ENCODE measurements at regions not wholly inside any gene's neighbourhood (a gene's known extent, or its start where the extent isn't known, plus 50 kb on each side); places are given as distances from the start of the nearest gene placed in this dataset.

- DNase-seq, result no peak
These were observed 53.2 kb upstream of the ITGA1 start for GRCh38 chr5:52734557-52734956.

GRCh38 chr5:52735139-52735538 lies 52.6 kb upstream of the ITGA1 start:
- no peak for DNase-seq
